GM21576 (cell line): ENCODE measurements at regions not wholly inside any gene's neighbourhood (a gene's known extent, or its start where the extent isn't known, plus 50 kb on each side); places are given as distances from the start of the nearest gene placed in this dataset.
"Not testable (repeated sequence)": the region's sequence is repeated elsewhere in the genome, so short reads cannot be mapped to it uniquely, and the experiment has no call there.

Experiments used
- ATAC-seq: cut with Tn5 transposase; IDR thresholded peaks from one replicate; pipeline ENCODE4 v1.9.1; 2021; ENCODE audit warnings: mild to moderate bottlenecking, moderate library complexity; ENCODE audit not compliant: unreplicated experiment

DNA sequence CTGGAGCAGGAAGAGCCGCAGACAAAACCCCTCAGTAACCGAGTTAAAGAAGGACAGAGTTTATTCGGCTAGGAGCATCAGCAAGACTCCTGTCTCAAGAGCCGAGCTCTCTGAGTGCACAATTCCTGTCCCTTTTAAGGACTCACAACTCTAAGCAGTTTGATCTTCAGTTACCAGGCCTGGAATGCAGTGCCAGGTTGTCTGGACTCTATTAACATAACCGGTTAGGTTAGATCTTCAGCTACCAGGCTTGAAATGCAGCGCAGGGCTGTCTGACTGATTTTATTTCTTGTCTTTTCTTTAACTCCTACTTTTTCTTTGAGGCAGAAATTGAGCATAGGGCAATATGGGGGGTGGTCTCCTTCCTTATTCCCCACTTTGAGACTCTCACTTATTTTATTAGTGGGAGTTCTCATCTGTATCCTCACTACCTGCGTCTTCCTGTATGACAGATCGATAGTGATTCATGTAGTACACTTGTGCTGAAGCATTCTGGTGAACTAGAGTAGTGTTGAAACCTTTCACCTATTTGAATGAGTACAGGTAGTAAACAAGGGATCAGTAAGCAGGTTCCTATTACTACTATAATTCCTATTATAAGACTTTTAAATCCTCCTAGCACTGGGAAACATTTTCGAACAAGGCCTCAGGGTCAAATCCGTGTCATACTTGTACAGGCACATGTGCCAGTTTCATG is 325.0 kb downstream of the CGGBP1 start:
- no peak for ATAC-seq

- ATAC-seq: no peak
Observed at GRCh38 chr3:87732294-87732693, 326.5 kb downstream of the CGGBP1 start.

- ATAC-seq: no peak
Observed at GRCh38 chr3:87727783-87728182, 331.0 kb downstream of the CGGBP1 start.

DNA sequence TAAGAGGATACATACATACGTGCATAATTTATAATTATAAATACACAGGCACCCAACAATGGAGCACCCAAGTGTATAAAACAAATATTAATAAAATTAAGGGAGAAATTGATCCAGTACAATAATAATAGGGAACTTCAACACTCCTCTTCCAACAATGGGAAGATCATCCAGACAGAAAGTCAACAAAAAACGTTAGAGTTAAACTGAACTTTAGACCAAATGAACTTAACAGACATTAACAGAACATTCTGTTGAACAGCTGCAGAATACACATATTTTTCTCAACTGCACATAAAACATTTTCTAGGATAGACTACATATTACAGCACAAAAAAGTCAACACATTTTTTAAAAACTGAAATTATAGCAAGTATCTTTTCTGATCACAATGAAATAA is 339.7 kb downstream of the CGGBP1 start:
- ATAC-seq: no peak

DNA sequence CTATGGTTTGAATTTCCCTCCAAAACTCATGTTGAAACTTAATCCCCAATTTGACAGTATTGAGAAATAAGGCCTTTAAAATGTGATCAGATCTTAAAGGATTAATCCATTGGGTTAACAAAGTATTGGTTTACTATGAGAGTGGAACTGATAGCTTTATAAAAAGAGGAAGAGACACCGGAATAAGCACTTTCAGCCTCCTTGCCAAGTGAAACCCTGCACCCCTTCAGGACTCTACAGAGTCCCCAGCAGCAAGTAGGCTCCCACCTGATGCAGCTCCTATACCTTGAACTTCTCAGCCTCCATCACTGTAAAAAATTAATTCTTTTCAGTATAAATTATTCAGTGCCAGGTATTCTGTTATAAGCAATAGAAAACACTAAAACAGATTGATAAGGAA is 348.3 kb downstream of the CGGBP1 start:
- no peak for ATAC-seq

DNA sequence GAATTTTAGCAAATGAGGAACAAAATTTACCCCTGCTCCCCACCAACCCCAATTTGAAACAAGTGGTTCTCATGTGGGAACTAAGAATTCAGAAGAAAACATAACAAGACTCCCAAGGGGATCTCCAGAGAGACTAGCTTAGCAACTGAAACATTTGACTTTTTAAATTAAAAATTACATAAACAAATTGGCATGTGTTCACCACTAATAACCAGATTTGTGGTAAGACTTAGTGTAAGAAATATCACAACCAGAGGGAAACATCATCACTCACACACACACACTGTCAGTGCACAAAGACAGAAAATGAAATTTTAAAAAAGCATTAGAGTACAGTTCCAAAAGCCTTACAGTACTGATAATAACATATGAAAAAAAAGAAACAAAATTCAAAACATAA is 348.8 kb downstream of the CGGBP1 start:
- no peak for ATAC-seq

GRCh38 chr3:87706176-87706575 is 352.6 kb downstream of the CGGBP1 start:
- no peak for ATAC-seq

- ATAC-seq: no peak
Observed at GRCh38 chr3:87702600-87702999, 356.2 kb downstream of the CGGBP1 start.

DNA sequence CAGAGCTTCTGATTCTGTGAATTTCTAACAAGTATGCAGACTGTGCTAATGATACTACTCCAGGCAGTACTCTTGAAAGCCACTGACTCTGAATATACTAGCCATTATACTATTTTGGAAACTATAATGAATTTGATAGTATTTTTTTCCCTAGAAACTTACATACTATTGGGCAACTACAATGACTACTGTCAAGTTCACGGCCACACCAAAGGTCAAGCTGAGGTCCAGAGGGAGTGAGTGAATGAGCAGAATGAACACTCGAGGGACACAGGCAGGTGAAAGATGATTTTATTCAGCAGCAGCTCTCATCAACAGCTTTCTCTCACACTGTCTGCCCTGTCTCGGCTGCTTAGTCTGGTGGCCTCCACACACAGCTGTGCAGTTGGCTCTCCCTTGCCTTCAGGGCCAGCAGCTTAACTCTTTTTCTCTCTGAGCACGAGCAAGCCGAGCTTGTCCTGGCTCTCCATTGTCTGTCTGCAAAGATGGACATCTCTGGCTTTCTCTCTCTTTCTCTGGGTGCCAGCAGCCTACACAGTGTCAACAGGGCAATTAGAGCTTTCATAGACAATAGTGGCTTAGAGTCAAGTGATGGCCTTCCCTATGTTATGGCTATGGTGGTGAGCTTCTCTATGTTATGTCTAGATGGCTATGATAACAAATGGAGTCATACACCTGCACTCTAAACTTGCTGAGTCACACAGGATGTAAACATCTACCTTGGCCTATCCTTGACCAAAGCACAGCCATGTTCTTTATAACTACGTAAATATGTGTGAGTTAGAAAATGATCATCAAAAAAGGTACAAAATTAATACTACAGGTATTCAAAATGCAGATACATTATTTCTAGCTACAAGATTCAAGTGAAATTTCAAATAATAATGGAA is 362.4 kb downstream of the CGGBP1 start:
- no peak for ATAC-seq

GRCh38 chr3:87694678-87695077 is 364.1 kb downstream of the CGGBP1 start:
- no peak for ATAC-seq

DNA sequence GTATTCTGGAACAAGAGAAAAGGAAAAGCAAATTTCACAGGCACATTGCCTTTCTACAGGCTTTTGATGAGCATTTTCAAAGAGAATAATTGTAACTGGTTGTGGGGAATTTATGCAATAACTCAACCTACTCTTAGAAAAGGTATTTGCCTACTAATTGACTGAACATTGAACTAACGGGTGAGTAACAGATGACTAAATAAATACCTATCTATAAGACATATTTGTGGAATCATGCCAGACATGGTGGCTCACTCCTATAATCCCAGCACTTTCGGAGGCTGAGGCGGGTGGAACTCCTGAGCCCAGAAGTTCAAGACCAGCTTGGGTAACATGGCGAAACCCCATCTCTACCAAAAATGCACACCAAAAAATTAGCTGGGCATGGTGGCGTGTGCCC is 367.7 kb downstream of the CGGBP1 start:
- no peak for ATAC-seq

- ATAC-seq: not testable (repeated sequence)
Observed at GRCh38 chr3:87678984-87679660, 379.7 kb downstream of the CGGBP1 start.

DNA sequence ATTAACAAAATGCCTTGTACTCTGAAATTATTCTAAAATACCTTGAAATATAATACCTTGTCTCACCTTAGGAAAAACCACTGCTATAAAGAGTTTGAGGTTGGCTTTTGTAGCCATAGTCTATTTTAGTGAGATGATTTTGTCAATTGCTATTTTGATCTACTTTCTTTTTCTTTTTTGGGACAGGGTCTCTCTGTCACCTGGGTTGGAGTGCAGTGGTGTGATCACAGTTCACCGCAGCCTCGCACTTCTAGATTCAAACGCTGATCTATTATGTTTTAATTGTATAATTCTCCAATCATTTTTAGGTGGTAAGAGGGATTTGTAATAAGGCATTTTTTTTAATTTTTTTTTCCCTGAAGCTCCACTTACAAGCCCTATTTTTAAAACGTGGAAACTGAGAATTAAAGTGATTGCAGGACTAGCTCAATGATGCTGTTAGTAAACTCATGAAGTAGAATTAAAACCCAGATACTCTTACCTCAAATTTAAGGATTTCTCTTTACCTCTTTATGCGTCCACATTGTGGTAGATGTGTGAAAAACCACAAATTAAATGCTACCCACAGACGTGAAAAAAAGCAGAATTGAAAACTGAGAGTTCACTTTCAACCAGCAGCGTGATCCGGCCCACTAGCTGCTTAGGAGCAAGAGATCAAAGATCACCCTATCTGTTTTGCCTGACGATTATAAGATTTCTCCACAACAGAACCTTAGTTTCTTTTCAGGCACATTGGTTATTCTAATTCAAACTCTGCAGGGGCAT is 384.2 kb downstream of the CGGBP1 start:
- peak; percentile 99 for ATAC-seq

DNA sequence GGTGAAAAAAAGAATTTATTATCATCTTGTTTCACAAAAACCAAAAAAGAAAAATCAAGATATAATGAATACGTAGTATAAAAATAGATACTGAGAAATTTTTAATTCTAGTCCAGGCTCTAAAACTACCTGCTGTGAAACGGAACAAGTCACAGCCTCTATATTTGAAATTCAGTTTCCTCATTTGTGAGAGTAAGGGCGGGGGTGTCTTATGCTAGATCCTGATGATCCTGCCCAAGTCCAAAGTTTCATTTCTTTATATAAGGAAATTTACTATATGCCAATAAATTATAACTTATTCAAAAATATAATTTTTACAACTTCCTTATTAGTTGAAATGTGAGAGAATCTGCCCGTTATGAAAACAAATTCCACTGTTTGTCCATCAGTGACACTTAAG is 385.7 kb downstream of the CGGBP1 start:
- ATAC-seq: no peak

DNA sequence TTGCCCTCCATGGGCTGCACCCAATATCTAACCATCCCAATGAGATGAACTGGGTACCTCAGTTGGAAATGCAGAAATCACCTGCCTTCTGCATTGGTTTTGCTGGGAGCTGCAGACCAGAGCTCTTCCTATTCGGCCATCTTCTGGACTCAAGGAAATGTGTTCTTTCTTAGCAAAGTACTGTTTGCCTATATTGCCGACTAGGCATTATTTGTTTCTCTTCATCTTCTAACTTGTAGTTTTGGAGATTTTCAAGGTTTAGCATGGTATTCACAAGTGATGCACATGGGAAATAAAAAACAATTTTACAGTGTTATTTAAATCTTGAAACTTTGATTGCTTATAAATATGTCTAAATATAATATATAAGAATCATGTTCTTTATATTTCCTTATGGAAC is 377.8 kb upstream of the POU1F1 start:
- ATAC-seq: no peak

GRCh38 chr3:87653138-87653537 is 376.8 kb upstream of the POU1F1 start:
- ATAC-seq: not testable (repeated sequence)

GRCh38 chr3:87634426-87634825 is 358.0 kb upstream of the POU1F1 start:
- no peak for ATAC-seq

- ATAC-seq: no peak
Observed at GRCh38 chr3:87627316-87627715, 350.9 kb upstream of the POU1F1 start.

DNA sequence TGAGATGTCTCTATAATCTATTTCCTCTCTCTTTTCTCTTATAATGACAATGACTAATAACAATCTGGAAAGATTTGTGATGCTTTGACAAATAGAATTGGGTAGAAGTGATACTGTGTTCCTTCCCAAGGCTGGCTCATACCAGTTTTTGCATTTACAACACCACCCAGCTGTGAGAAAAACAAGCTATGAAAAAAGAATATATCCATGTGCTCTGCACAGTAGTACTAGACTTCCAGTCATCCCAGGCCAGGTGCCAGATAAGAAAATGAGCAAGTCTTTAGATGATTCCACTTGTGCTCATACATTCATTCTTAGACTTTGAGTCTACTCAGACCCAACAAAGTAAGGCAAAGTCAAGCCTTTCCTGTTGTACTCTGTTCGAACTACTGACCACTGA is 350.2 kb upstream of the POU1F1 start:
- no peak for ATAC-seq

- no peak for ATAC-seq
Observed at GRCh38 chr3:87625876-87626275, 349.5 kb upstream of the POU1F1 start.

DNA sequence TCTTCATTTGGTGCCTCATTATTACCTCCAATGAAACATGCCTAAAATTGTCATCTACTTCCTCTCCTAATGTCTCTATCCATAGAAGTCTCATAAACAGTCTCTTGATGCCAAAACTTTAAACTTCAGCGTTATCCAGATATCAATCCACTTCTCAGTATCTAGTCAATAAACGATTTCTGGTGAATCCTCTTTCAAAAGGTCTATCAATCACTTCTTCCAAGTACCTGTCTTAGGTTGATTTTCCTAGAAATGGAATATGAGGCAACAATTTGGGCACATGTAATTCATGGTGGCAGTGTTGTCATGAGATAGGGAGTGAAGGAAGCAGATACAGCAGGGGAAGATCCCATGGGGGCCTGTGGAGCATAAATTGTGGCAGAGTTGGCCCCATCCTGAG is 348.5 kb upstream of the POU1F1 start:
- no peak for ATAC-seq
